Uterus (tissue), 3 donors: ENCODE measurements at regions not wholly inside any gene's neighbourhood (a gene's known extent, or its start where the extent isn't known, plus 50 kb on each side); places are given as distances from the start of the nearest gene placed in this dataset.

Experiments
- DNase-seq, 2 donors: peaks; one replicate each; pipeline ENCODE4 v3.0.0-alpha.2; 2019 to 2020
- H3K27ac ChIP-seq, 2 donors: fragments of 200-600 bp; sonication (generic); 1 replicate in 1 of 2; 2 replicates in 1 of 2; pipeline ENCODE4 v1.5.1; 2016 to 2018
- H3K27me3 ChIP-seq, 2 donors: fragments of 200-600 bp; sonication (generic); one replicate each; pipeline ENCODE4 v1.5.1; 2018 to 2019; ENCODE audit warnings: control low read depth in 1 of 2
- H3K36me3 ChIP-seq, 2 donors: fragments of 200-600 bp; sonication (generic); one replicate each; pipeline ENCODE4 v1.5.1; 2019; ENCODE audit warnings: control low read depth in 1 of 2
- H3K4me1 ChIP-seq, 2 donors: fragments of 200-600 bp; sonication (generic); one replicate each; pipeline ENCODE4 v1.5.1; 2018 to 2019; ENCODE audit warnings: control low read depth in 1 of 2
- H3K4me3 ChIP-seq, 2 donors: fragments of 200-600 bp; sonication (generic); 1 replicate in 1 of 2; 2 replicates in 1 of 2; pipeline ENCODE4 v1.5.1; 2018 to 2019; ENCODE audit warnings: mild to moderate bottlenecking in 1 of 2
- H3K9me3 ChIP-seq, 2 donors: fragments of 200-600 bp; sonication (generic); one replicate each; pipeline ENCODE4 v1.5.1; 2019; ENCODE audit warnings: control low read depth in 1 of 2
- CTCF ChIP-seq, 4 experiments: fragments of 200-600 bp in 2 of 4; fragments of 450-650 bp in 2 of 4; sonication (generic) in 2 of 4; IDR thresholded peaks; one replicate each; pipeline ENCODE4 v1.5.1; 2016 to 2019; ENCODE audit warnings: antibody characterized with exemption in 4 of 4, mild to moderate bottlenecking in 2 of 4, moderate library complexity in 1 of 4
- POLR2A ChIP-seq, 2 donors: fragments of 450-650 bp; IDR thresholded peaks; one replicate each; pipeline ENCODE4 v1.6.1; 2016; ENCODE audit warnings: antibody characterized with exemption in 2 of 2, mild to moderate bottlenecking in 1 of 2, moderate library complexity in 1 of 2
- intact Hi-C: fragments of 100-400 bp; cut with DNase I; formaldehyde crosslinking; loops from one replicate; pipeline ENCODE4 v1.15.1; 2023; ENCODE audit warnings: low total_unique reads
- donor health status: DM: yes; HTN: yes; CAD: no.

GRCh38 chr2:56860991-56861390 lies 677.2 kb downstream of the CCDC85A start:
- Histone ChIP-seq H3K4me1 (no peaks in the 10 kb centered on the region), H3K4me3 (no peak overlapping the region), H3K27ac (no peak overlapping the region), H3K36me3 (no peaks in the 10 kb centered on the region), H3K9me3 (no peaks in the 10 kb centered on the region), H3K27me3 (no peaks in the 10 kb centered on the region)
- DNase-seq, result no peak
- TF ChIP-seq POLR2A (IDR thresholded peaks at IDR 0.05) (no peak), CTCF (IDR thresholded peaks at IDR 0.05) (no peak)
- intact Hi-C loops, result no loop called here

GRCh38 chr2:56871644-56872043 lies 687.9 kb downstream of the CCDC85A start:
- H3K27me3 ChIP-seq, result no peaks in the 10 kb centered on the region
- H3K9me3 ChIP-seq, result no peaks in the 10 kb centered on the region
- no peaks in the 10 kb centered on the region for H3K4me1 ChIP-seq
- no peak overlapping the region for H3K4me3 ChIP-seq
- no peaks in the 10 kb centered on the region for H3K36me3 ChIP-seq
- intact Hi-C loops, result no loop called here
- no peak overlapping the region for H3K27ac ChIP-seq
- TF ChIP-seq POLR2A (IDR thresholded peaks at IDR 0.05) (no peak), CTCF (IDR thresholded peaks at IDR 0.05) (no peak)
- DNase-seq, result no peak

GRCh38 chr2:56874717-56875116 lies 690.9 kb downstream of the CCDC85A start:
- Histone ChIP-seq H3K27me3 (no peaks in the 10 kb centered on the region), H3K27ac (no peak overlapping the region), H3K4me3 (no peak overlapping the region), H3K4me1 (no peaks in the 10 kb centered on the region), H3K36me3 (no peaks in the 10 kb centered on the region), H3K9me3 (no peaks in the 10 kb centered on the region)
- no peak for DNase-seq
- TF ChIP-seq POLR2A (IDR thresholded peaks at IDR 0.05) (no peak), CTCF (IDR thresholded peaks at IDR 0.05) (no peak)
- intact Hi-C loops, result no loop called here

GRCh38 chr2:56889738-56890137 lies 705.9 kb downstream of the CCDC85A start:
- H3K27me3 ChIP-seq, result no peaks in the 10 kb centered on the region
- no peak overlapping the region for H3K27ac ChIP-seq
- no peaks in the 10 kb centered on the region for H3K9me3 ChIP-seq
- no peaks in the 10 kb centered on the region for H3K36me3 ChIP-seq
- no peak overlapping the region for H3K4me3 ChIP-seq
- intact Hi-C loops, result no loop called here
- no peaks in the 10 kb centered on the region for H3K4me1 ChIP-seq
- no peak for TF ChIP-seq CTCF (IDR thresholded peaks at IDR 0.05)
- no peak for TF ChIP-seq POLR2A (IDR thresholded peaks at IDR 0.05)
- no peak for DNase-seq

- H3K4me1 ChIP-seq, result no peaks in the 10 kb centered on the region
- H3K27me3 ChIP-seq, result no peaks in the 10 kb centered on the region
- intact Hi-C loops, result no loop called here
- H3K4me3 ChIP-seq, result no peak overlapping the region
- TF ChIP-seq CTCF (IDR thresholded peaks at IDR 0.05), result no peak
- H3K27ac ChIP-seq, result no peak overlapping the region
- no peak for DNase-seq
- H3K36me3 ChIP-seq, result no peaks in the 10 kb centered on the region
- no peaks in the 10 kb centered on the region for H3K9me3 ChIP-seq
These were observed 708.6 kb downstream of the CCDC85A start for GRCh38 chr2:56892382-56892781.
